K562 (cell line): ENCODE measurements at regions not wholly inside any gene's neighbourhood (a gene's known extent, or its start where the extent isn't known, plus 50 kb on each side); places are given as distances from the start of the nearest gene placed in this dataset.

Experiments used
- FOS ChIP-seq: IDR thresholded peaks from 3 replicates; pipeline ENCODE4 v1.6.1; 2011; ENCODE audit not compliant: insufficient read length; ENCODE audit errors: extremely low read depth
- HDAC8 ChIP-seq: fragments of 450-650 bp; IDR thresholded peaks from 2 replicates; pipeline ENCODE4 v1.6.1; 2016; ENCODE audit warnings: mild to moderate bottlenecking, missing genetic modification characterization, moderate library complexity, missing compliant biosample characterization
- POLR2A ChIP-seq: fragments of 450-650 bp; conservative IDR thresholded peaks from 2 replicates; pipeline ENCODE4 v1.6.1; 2016
- POLR2AphosphoS5 ChIP-seq: IDR thresholded peaks from 2 replicates; pipeline ENCODE4 v1.6.1; 2011; ENCODE audit warnings: mild to moderate bottlenecking, low read depth, low read length, moderate library complexity; ENCODE audit not compliant: control insufficient read depth, insufficient read depth
- TBP ChIP-seq: optimal IDR thresholded peaks from 2 replicates; pipeline ENCODE3; 2011; ENCODE audit warnings: low read depth, low read length, improper control_type of control experiment
- TF ChIP-seq, protein P1 (sequence below): sonication (generic); formaldehyde crosslinking; IDR thresholded peaks from 2 replicates; pipeline ENCODE4 v1.8.1; 2023; ENCODE audit warnings: mild to moderate bottlenecking, missing genetic modification reagents, moderate library complexity
- TF ChIP-seq, protein P2 (sequence below), 2 experiments: fragments of 450-650 bp; conservative IDR thresholded peaks; 2 replicates each; pipeline ENCODE4 v1.6.1; 2017; ENCODE audit warnings: mild to moderate bottlenecking in 2 of 2, moderate library complexity in 2 of 2
- TF ChIP-seq, protein P3 (sequence below), 3 experiments: IDR thresholded peaks in 2 of 3; conservative IDR thresholded peaks in 1 of 3; 2 replicates each; pipeline ENCODE4 v1.5.1; 2011 to 2012; ENCODE audit warnings: low read length in 3 of 3, mild to moderate bottlenecking in 3 of 3, control low read depth in 2 of 3, improper control_type of control experiment in 1 of 3, inconsistent platforms in 1 of 3, low read depth in 1 of 3, mixed read lengths in 1 of 3, moderate library complexity in 1 of 3; ENCODE audit not compliant: insufficient read depth in 2 of 3

DNA sequence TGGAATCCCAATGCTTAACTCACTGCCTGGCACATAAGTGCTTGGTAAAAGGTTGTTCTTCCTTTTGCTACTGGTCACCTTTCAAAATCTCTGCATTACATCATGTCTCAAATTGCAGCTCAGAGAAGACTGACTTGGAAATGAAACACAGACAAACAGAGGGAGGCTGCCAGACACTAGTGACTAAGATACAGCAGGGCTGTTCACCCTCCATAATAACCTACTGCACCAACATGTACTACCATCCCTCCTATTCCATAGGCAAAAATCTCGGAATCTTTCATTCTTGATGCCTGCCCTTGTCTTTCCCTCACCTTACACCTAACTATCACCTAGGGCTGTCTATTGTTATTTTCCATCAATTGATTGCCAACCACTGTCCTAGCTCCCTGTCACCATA lies 502.3 kb upstream of the ADAMTS9 start:
- TF ChIP-seq, protein P1, sequence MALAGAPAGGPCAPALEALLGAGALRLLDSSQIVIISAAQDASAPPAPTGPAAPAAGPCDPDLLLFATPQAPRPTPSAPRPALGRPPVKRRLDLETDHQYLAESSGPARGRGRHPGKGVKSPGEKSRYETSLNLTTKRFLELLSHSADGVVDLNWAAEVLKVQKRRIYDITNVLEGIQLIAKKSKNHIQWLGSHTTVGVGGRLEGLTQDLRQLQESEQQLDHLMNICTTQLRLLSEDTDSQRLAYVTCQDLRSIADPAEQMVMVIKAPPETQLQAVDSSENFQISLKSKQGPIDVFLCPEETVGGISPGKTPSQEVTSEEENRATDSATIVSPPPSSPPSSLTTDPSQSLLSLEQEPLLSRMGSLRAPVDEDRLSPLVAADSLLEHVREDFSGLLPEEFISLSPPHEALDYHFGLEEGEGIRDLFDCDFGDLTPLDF (CRISPR knock-in tag) = no peak
- TF ChIP-seq TBP (no peak), HDAC8 (tag) (no peak), POLR2AphosphoS5 (no peak), POLR2A (no peak), FOS (no peak)
- TF ChIP-seq, protein P2, sequence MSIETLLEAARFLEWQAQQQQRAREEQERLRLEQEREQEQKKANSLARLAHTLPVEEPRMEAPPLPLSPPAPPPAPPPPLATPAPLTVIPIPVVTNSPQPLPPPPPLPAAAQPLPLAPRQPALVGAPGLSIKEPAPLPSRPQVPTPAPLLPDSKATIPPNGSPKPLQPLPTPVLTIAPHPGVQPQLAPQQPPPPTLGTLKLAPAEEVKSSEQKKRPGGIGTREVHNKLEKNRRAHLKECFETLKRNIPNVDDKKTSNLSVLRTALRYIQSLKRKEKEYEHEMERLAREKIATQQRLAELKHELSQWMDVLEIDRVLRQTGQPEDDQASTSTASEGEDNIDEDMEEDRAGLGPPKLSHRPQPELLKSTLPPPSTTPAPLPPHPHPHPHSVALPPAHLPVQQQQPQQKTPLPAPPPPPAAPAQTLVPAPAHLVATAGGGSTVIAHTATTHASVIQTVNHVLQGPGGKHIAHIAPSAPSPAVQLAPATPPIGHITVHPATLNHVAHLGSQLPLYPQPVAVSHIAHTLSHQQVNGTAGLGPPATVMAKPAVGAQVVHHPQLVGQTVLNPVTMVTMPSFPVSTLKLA (conservative IDR thresholded peaks at IDR 0.05) = no peak
- TF ChIP-seq, protein P3, sequence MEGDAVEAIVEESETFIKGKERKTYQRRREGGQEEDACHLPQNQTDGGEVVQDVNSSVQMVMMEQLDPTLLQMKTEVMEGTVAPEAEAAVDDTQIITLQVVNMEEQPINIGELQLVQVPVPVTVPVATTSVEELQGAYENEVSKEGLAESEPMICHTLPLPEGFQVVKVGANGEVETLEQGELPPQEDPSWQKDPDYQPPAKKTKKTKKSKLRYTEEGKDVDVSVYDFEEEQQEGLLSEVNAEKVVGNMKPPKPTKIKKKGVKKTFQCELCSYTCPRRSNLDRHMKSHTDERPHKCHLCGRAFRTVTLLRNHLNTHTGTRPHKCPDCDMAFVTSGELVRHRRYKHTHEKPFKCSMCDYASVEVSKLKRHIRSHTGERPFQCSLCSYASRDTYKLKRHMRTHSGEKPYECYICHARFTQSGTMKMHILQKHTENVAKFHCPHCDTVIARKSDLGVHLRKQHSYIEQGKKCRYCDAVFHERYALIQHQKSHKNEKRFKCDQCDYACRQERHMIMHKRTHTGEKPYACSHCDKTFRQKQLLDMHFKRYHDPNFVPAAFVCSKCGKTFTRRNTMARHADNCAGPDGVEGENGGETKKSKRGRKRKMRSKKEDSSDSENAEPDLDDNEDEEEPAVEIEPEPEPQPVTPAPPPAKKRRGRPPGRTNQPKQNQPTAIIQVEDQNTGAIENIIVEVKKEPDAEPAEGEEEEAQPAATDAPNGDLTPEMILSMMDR (IDR thresholded peaks at IDR 0.05 in 2 of 3, conservative IDR thresholded peaks at IDR 0.05 in 1 of 3; ENCODE audit: insufficient read depth in 2 of 3, low read depth in 1 of 3, low read length in 3 of 3) = no peak
